IMR-90 (cell line): ENCODE measurements at regions not wholly inside any gene's neighbourhood (a gene's known extent, or its start where the extent isn't known, plus 50 kb on each side); places are given as distances from the start of the nearest gene placed in this dataset.

ENCODE experiments used
- ATAC-seq: fragments of 200-7000 bp; cut with Tn5 transposase; 2 replicates; pipeline ENCODE4 v1.9.1; 2020; ENCODE audit warnings: low read depth, mild to moderate bottlenecking, moderate library complexity
- BruUV-seq: library from RNA; stranded (reverse); fragments of 400-500 nt; replicated peaks from 2 replicates; lab custom pipeline; 2021; lab: Mats Ljungman, UMichigan
- CTCF ChIA-PET: fragments of 300-600 bp; formaldehyde crosslinking; extraction: SDS; loops from one replicate; lab custom pipeline; 2021; ENCODE audit warnings: antibody characterized with exemption; lab: Yijun Ruan, JAX
- POLR2A ChIA-PET: fragments of 300-600 bp; sonication (Branson Sonifier 250); formaldehyde crosslinking; loops from one replicate; lab custom pipeline; 2022; ENCODE audit warnings: antibody characterized with exemption; ENCODE audit not compliant: unreplicated experiment; lab: Charles Lee
- DNase-seq: peaks from one replicate; pipeline ENCODE4 v3.0.0; 2013
- H2AFZ ChIP-seq: replicated peaks from 2 replicates; pipeline ENCODE3; 2013; ENCODE audit warnings: low read length, mild to moderate bottlenecking; ENCODE audit not compliant: poor library complexity
- H2AK5ac ChIP-seq: 2 replicates; pipeline ENCODE4 v1.6.1; 2013; ENCODE audit warnings: low read depth, low read length, inconsistent platforms
- H2AK9ac ChIP-seq: replicated peaks from 2 replicates; pipeline ENCODE3; 2013; ENCODE audit warnings: mild to moderate bottlenecking, low read depth, low read length, moderate library complexity; ENCODE audit not compliant: poor library complexity
- H2BK120ac ChIP-seq: 2 replicates; pipeline ENCODE4 v1.6.1; 2013; ENCODE audit warnings: low read depth, low read length, inconsistent platforms
- H2BK15ac ChIP-seq: 3 replicates; pipeline ENCODE4 v1.6.1; 2013; ENCODE audit warnings: low read depth, low read length, inconsistent platforms
- H2BK20ac ChIP-seq: 2 replicates; pipeline ENCODE4 v1.6.1; 2013; ENCODE audit warnings: low read depth, mild to moderate bottlenecking, inconsistent platforms, low read length, moderate library complexity
- H2BK5ac ChIP-seq: 2 replicates; pipeline ENCODE4 v1.6.1; 2013; ENCODE audit warnings: mild to moderate bottlenecking, low read depth, low read length, inconsistent platforms; ENCODE audit not compliant: poor library complexity, severe bottlenecking
- H3K14ac ChIP-seq: replicated peaks from 2 replicates; pipeline ENCODE4 v1.6.1; 2013; ENCODE audit warnings: low read depth, low read length, inconsistent platforms
- H3K18ac ChIP-seq: 2 replicates; pipeline ENCODE4 v1.6.1; 2013; ENCODE audit warnings: low read depth, low read length, control low read depth
- H3K23ac ChIP-seq: 2 replicates; pipeline ENCODE4 v1.6.1; 2013; ENCODE audit warnings: low read depth, low read length, inconsistent platforms
- H3K27ac ChIP-seq: 2 replicates; pipeline ENCODE4 v1.5.1; 2013; ENCODE audit warnings: mild to moderate bottlenecking, control low read depth, low read length; ENCODE audit not compliant: insufficient read depth
- H3K27me3 ChIP-seq: 2 replicates; pipeline ENCODE4 v1.6.1; 2013; ENCODE audit warnings: low read length; ENCODE audit not compliant: control insufficient read depth, insufficient read depth
- H3K36me3 ChIP-seq: 2 replicates; pipeline ENCODE4 v1.6.1; 2013; ENCODE audit warnings: low read length, mixed read lengths; ENCODE audit not compliant: control insufficient read depth, insufficient read depth
- H3K4ac ChIP-seq: 2 replicates; pipeline ENCODE4 v1.6.1; 2013; ENCODE audit warnings: low read depth, low read length, inconsistent platforms
- H3K4me1 ChIP-seq: 2 replicates; pipeline ENCODE4 v1.6.1; 2013; ENCODE audit warnings: low read length, mixed read lengths; ENCODE audit not compliant: control insufficient read depth, insufficient read depth
- H3K4me2 ChIP-seq: 2 replicates; pipeline ENCODE4 v1.6.1; 2013; ENCODE audit warnings: low read depth, mild to moderate bottlenecking, control low read depth, low read length, moderate library complexity
- H3K4me3 ChIP-seq: 2 replicates; pipeline ENCODE4 v1.5.1; 2013; ENCODE audit warnings: low read depth, mild to moderate bottlenecking, control low read depth, low read length, moderate library complexity; ENCODE audit not compliant: insufficient read depth
- H3K56ac ChIP-seq: 2 replicates; pipeline ENCODE4 v1.6.1; 2013; ENCODE audit warnings: low read length, inconsistent platforms; ENCODE audit not compliant: insufficient read depth; ENCODE audit errors: extremely low read depth
- H3K79me1 ChIP-seq, 2 experiments: 2 replicates each; pipeline ENCODE4 v1.6.1; 2013; ENCODE audit warnings: low read length in 2 of 2, inconsistent platforms in 1 of 2, low read depth in 1 of 2
- H3K9ac ChIP-seq: 2 replicates; pipeline ENCODE4 v1.6.1; 2013; ENCODE audit warnings: low read depth, low read length, control low read depth
- H3K9me1 ChIP-seq: 2 replicates; pipeline ENCODE4 v1.6.1; 2013; ENCODE audit warnings: low read length, inconsistent platforms; ENCODE audit not compliant: insufficient read depth
- H3K9me3 ChIP-seq: 2 replicates; pipeline ENCODE4 v1.6.1; 2013; ENCODE audit warnings: low read length; ENCODE audit not compliant: control insufficient read depth, insufficient read depth
- H4K20me1 ChIP-seq: 2 replicates; pipeline ENCODE4 v1.6.1; 2013; ENCODE audit warnings: low read length, inconsistent platforms; ENCODE audit not compliant: insufficient read depth
- H4K5ac ChIP-seq: 2 replicates; pipeline ENCODE4 v1.6.1; 2013; ENCODE audit warnings: mild to moderate bottlenecking, low read depth, low read length, control low read depth
- H4K8ac ChIP-seq, 2 experiments: 2 replicates each; pipeline ENCODE4 v1.6.1; 2013; ENCODE audit warnings: low read depth in 2 of 2, low read length in 2 of 2, control low read depth in 1 of 2, inconsistent platforms in 1 of 2
- H4K91ac ChIP-seq: 2 replicates; pipeline ENCODE4 v1.6.1; 2013; ENCODE audit warnings: low read depth, low read length, inconsistent platforms; ENCODE audit not compliant: insufficient read depth
- BHLHE40 ChIP-seq: fragments of 150-350 bp; IDR thresholded peaks from 2 replicates; pipeline ENCODE4 v1.6.1; 2016; ENCODE audit warnings: mild to moderate bottlenecking, low read depth, low read length
- CHD1 ChIP-seq: IDR thresholded peaks from 2 replicates; pipeline ENCODE4 v1.6.1; 2012; ENCODE audit warnings: low read depth, low read length, improper control_type of control experiment
- ELK1 ChIP-seq: fragments of 150-350 bp; IDR thresholded peaks from 2 replicates; pipeline ENCODE4 v1.6.1; 2016; ENCODE audit warnings: low read depth, mild to moderate bottlenecking, low read length, moderate library complexity, borderline replicate concordance
- FOS ChIP-seq: fragments of 150-350 bp; IDR thresholded peaks from 2 replicates; pipeline ENCODE4 v1.6.1; 2016; ENCODE audit warnings: low read depth, low read length
- MAFK ChIP-seq: IDR thresholded peaks from 2 replicates; pipeline ENCODE4 v1.6.1; 2012; ENCODE audit warnings: low read depth, low read length, improper control_type of control experiment
- MAZ ChIP-seq: IDR thresholded peaks from 2 replicates; pipeline ENCODE4 v1.6.1; 2012; ENCODE audit warnings: low read depth, mild to moderate bottlenecking, low read length, improper control_type of control experiment, moderate library complexity, borderline replicate concordance
- MXI1 ChIP-seq: IDR thresholded peaks from 2 replicates; pipeline ENCODE4 v1.6.1; 2012; ENCODE audit warnings: low read depth, mild to moderate bottlenecking, low read length, moderate library complexity, borderline replicate concordance
- NFE2L2 ChIP-seq: fragments of 150-350 bp; IDR thresholded peaks from 2 replicates; pipeline ENCODE4 v1.6.1; 2016; ENCODE audit warnings: low read depth, mild to moderate bottlenecking, low read length
- POLR2A ChIP-seq: IDR thresholded peaks from 2 replicates; pipeline ENCODE4 v1.6.1; 2012; ENCODE audit warnings: mild to moderate bottlenecking, low read depth, low read length
- RAD21 ChIP-seq: IDR thresholded peaks from 2 replicates; pipeline ENCODE4 v1.6.1; 2012; ENCODE audit warnings: low read length, improper control_type of control experiment
- RCOR1 ChIP-seq: IDR thresholded peaks from 2 replicates; pipeline ENCODE4 v1.6.1; 2012; ENCODE audit warnings: mild to moderate bottlenecking, low read length, improper control_type of control experiment; ENCODE audit not compliant: insufficient replicate concordance
- RFX5 ChIP-seq: IDR thresholded peaks from 2 replicates; pipeline ENCODE4 v1.8.0; 2012; ENCODE audit warnings: low read depth, mild to moderate bottlenecking, low read length, moderate library complexity
- SMC3 ChIP-seq: fragments of 150-350 bp; IDR thresholded peaks from 2 replicates; pipeline ENCODE4 v1.6.1; 2016; ENCODE audit warnings: low read depth, mild to moderate bottlenecking, antibody characterized with exemption, low read length, moderate library complexity
- USF2 ChIP-seq: fragments of 150-350 bp; IDR thresholded peaks from 2 replicates; pipeline ENCODE4 v1.6.1; 2017; ENCODE audit warnings: mild to moderate bottlenecking, antibody characterized with exemption, low read length, low read depth
- WGBS, 2 experiments: methylation state at CpG; one replicate each; pipeline versions ENCODE4 v1.1.5 to v1.1.7; 2013; ENCODE audit warnings: missing lambda C conversion rate in 2 of 2; ENCODE audit not compliant: insufficient read length in 1 of 2; ENCODE audit errors: extremely low coverage in 2 of 2; 5-methylcytosine and 5-hydroxymethylcytosine counted together
- dilution Hi-C: fragments of 300-500 bp; cut with HindIII; formaldehyde crosslinking; loops from one replicate; pipeline ENCODE4 v1.14.3; 2018; ENCODE audit warnings: low sequenced_read_pairs; ENCODE audit not compliant: unreplicated experiment
- in situ Hi-C: fragments of 300-500 bp; cut with MboI; formaldehyde crosslinking; loops from 3 replicates; pipeline ENCODE4 v1.14.3; 2019; ENCODE audit warnings: low sequenced_read_pairs, inconsistent platforms, mixed read lengths
- intact Hi-C: fragments of 100-400 bp; cut with micrococcal nuclease; formaldehyde crosslinking; loops from 2 replicates; pipeline ENCODE4 v1.10.0; 2022

- 50% methylated on average over 1 of the region's 6 CpGs; no CpG with 5 or more reads in 1 of the 2 experiments for WGBS, 2 experiments
Observed at GRCh38 chr2:114065731-114066130, 175.8 kb downstream of the ACTR3 start.

More at GRCh38 chr2:114065731-114066130, 175.8 kb downstream of the ACTR3 start:
- intact Hi-C loops: no loop called here
- H3K9me1 ChIP-seq: no peaks in the 10 kb centered on the region
- H3K23ac ChIP-seq: no peak overlapping the region
- no peak overlapping the region for H4K91ac ChIP-seq
- no peak overlapping the region for H2BK20ac ChIP-seq
- no peak overlapping the region for H3K4me2 ChIP-seq
- no peak overlapping the region for H2AK9ac ChIP-seq
- no peak overlapping the region for H2BK120ac ChIP-seq
- BruUV-seq: no TSS peak
- ChIA-PET POLR2A (no interaction called here), CTCF (no interaction called here)
- H2AK5ac ChIP-seq: no peak overlapping the region
- H3K4ac ChIP-seq: no peak overlapping the region
- no peak overlapping the region for H2AFZ ChIP-seq
- H3K56ac ChIP-seq: no peak overlapping the region
- no peak overlapping the region for H3K4me3 ChIP-seq
- in situ Hi-C loops: no loop called here
- H4K5ac ChIP-seq: no peak overlapping the region
- no peaks in the 10 kb centered on the region for H3K36me3 ChIP-seq
- ATAC-seq: no peak
- H2BK5ac ChIP-seq: no peak overlapping the region
- H2BK15ac ChIP-seq: no peak overlapping the region
- dilution Hi-C loops: no loop called here
- H3K9ac ChIP-seq: no peak overlapping the region
- no peaks in the 10 kb centered on the region for H3K9me3 ChIP-seq
- no peak for DNase-seq
- H4K8ac ChIP-seq: no peak overlapping the region
- no peaks in the 10 kb centered on the region for H3K79me1 ChIP-seq
- H3K27me3 ChIP-seq: no peaks in the 10 kb centered on the region; the same call in 1 of the 2 replicates
- no peak overlapping the region for H3K27ac ChIP-seq
- no peaks in the 10 kb centered on the region for H3K4me1 ChIP-seq
- TF ChIP-seq MAFK (no peak), RCOR1 (no peak), USF2 (no peak), RAD21 (no peak), FOS (no peak), MAZ (no peak), SMC3 (no peak), NFE2L2 (no peak), RFX5 (no peak), MXI1 (no peak), CHD1 (no peak), ELK1 (no peak), BHLHE40 (no peak), POLR2A (no peak)
- no peak overlapping the region for H3K14ac ChIP-seq
- H3K18ac ChIP-seq: no peak overlapping the region
- H4K20me1 ChIP-seq: no peaks in the 10 kb centered on the region
